ENCODE measurements at regions not wholly inside any gene's neighbourhood (a gene's known extent, or its start where the extent isn't known, plus 50 kb on each side); places are given as distances from the start of the nearest gene placed in this dataset.

DNA sequence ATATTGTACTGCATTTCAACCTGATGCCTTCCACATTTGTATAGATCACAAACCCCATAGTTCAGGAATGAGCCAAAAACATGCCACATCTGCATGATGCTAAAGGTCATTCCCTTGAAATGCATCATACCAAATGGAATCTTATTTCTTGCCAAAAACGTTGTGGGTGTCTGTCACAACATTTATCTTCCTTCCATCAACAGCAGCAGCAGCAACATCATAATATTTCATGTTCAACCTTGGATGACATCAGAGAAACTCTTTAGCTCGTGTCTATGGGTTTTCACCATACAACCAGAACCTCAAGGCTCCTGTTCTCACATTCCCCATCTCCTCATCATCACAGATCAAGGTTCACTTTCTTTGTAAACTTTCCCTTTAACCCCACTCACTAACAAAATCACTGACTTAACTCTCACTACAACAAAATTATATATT, 221.3 kb upstream of the CTAGE1 start:
- H4K20me1 ChIP-seq (ENCODE audit: control insufficient read depth, insufficient read depth, low read depth, low read length), result no peaks in the 10 kb centered on the region
- no peaks in the 10 kb centered on the region for H3K27me3 ChIP-seq (ENCODE audit: control insufficient read depth, low read length)
- TF ChIP-seq, protein P1, sequence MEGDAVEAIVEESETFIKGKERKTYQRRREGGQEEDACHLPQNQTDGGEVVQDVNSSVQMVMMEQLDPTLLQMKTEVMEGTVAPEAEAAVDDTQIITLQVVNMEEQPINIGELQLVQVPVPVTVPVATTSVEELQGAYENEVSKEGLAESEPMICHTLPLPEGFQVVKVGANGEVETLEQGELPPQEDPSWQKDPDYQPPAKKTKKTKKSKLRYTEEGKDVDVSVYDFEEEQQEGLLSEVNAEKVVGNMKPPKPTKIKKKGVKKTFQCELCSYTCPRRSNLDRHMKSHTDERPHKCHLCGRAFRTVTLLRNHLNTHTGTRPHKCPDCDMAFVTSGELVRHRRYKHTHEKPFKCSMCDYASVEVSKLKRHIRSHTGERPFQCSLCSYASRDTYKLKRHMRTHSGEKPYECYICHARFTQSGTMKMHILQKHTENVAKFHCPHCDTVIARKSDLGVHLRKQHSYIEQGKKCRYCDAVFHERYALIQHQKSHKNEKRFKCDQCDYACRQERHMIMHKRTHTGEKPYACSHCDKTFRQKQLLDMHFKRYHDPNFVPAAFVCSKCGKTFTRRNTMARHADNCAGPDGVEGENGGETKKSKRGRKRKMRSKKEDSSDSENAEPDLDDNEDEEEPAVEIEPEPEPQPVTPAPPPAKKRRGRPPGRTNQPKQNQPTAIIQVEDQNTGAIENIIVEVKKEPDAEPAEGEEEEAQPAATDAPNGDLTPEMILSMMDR (IDR thresholded peaks at IDR 0.05; ENCODE audit: low read depth, low read length, poor library complexity, severe bottlenecking), result no peak
- no peak for TF ChIP-seq EZH2phosphoT487 (IDR thresholded peaks at IDR 0.05; ENCODE audit: borderline replicate concordance, low read length)
- no peak overlapping the region for H3K4me3 ChIP-seq (ENCODE audit: low read length)
- no peaks in the 10 kb centered on the region for H3K9me3 ChIP-seq (ENCODE audit: control insufficient read depth, insufficient read depth, low read length)
- H3K36me3 ChIP-seq (ENCODE audit: control insufficient read depth, low read length), result no peaks in the 10 kb centered on the region
- H3F3A ChIP-seq (ENCODE audit: control insufficient read depth, insufficient read depth), result no peaks in the 10 kb centered on the region
- H3K4me2 ChIP-seq (ENCODE audit: low read length), result no peak overlapping the region
- no peaks in the 10 kb centered on the region for H3K79me2 ChIP-seq (ENCODE audit: control insufficient read depth, low read length)
- no peaks in the 10 kb centered on the region for H3K9me2 ChIP-seq (replicated peaks; ENCODE audit: control insufficient read depth, low read length)
- H3K4me1 ChIP-seq (ENCODE audit: control insufficient read depth, low read length), result no peaks in the 10 kb centered on the region
- H3K27ac ChIP-seq (ENCODE audit: low read depth, low read length), result no peak overlapping the region

DNA sequence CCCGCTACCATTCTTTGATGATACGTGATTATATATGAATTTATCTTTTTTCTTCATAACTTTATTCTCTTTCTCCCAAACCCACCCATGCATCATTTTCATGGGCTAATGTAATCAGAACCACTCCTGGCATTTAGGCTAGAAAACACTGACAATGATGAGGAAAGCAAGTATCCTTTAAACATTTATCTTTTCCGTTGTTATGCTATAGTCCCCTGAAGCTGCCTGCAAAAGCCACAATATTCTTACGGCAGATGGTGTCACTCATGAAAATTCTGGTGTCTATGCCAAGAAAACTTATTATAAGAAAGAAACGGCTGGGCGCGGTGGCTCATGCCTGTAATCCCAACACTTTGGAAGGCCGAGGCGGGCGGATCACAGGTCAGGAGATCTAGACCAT, 221.8 kb upstream of the CTAGE1 start:
- Histone ChIP-seq H3K36me3 (ENCODE audit: control insufficient read depth, low read length) (no peaks in the 10 kb centered on the region), H3K9me3 (ENCODE audit: control insufficient read depth, insufficient read depth, low read length) (no peaks in the 10 kb centered on the region), H3K27ac (ENCODE audit: low read depth, low read length) (no peak overlapping the region), H3K4me2 (ENCODE audit: low read length) (no peak overlapping the region), H3K9me2 (replicated peaks; ENCODE audit: control insufficient read depth, low read length) (no peaks in the 10 kb centered on the region), H3K4me3 (ENCODE audit: low read length) (no peak overlapping the region), H4K20me1 (ENCODE audit: control insufficient read depth, insufficient read depth, low read depth, low read length) (no peaks in the 10 kb centered on the region), H3K79me2 (ENCODE audit: control insufficient read depth, low read length) (no peaks in the 10 kb centered on the region), H3F3A (ENCODE audit: control insufficient read depth, insufficient read depth) (no peaks in the 10 kb centered on the region), H3K4me1 (ENCODE audit: control insufficient read depth, low read length) (no peaks in the 10 kb centered on the region), H3K27me3 (ENCODE audit: control insufficient read depth, low read length) (no peaks in the 10 kb centered on the region)
- TF ChIP-seq, protein P1 (IDR thresholded peaks at IDR 0.05; ENCODE audit: low read depth, low read length, poor library complexity, severe bottlenecking), result no peak
- no peak for TF ChIP-seq EZH2phosphoT487 (IDR thresholded peaks at IDR 0.05; ENCODE audit: borderline replicate concordance, low read length)

DNA sequence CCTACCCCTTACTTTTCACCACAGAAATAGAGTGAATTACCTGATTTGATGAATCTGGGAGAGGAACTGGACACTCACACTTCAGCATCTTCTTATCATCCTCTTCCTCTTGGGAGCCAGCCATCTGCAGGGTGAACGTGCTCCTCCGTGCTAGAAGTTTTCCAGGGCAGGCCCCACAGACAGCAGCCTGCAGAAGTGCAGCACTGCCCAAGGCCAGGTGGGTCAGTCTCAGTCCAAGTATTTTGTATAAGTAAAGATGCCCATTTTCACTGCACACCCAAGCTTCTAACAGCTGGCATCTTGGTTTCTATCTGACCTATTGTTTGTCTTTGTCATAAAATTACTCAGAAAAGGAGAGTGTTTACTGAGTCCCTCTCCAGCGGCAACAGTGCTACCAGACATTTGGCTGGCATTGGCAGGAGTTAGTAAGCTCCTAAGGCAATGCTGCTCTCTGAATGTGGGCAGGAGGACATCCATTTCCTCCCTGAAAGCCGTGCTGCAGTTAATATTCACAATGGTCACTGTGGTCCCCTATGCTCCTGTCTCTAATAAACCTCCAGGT, 222.6 kb upstream of the CTAGE1 start:
- Histone ChIP-seq H3K9me3 (ENCODE audit: control insufficient read depth, insufficient read depth, low read length) (no peaks in the 10 kb centered on the region), H3K36me3 (ENCODE audit: control insufficient read depth, low read length) (no peaks in the 10 kb centered on the region), H3F3A (ENCODE audit: control insufficient read depth, insufficient read depth) (no peaks in the 10 kb centered on the region), H3K79me2 (ENCODE audit: control insufficient read depth, low read length) (no peaks in the 10 kb centered on the region), H3K4me2 (ENCODE audit: low read length) (no peak overlapping the region), H3K4me3 (ENCODE audit: low read length) (no peak overlapping the region), H3K4me1 (ENCODE audit: control insufficient read depth, low read length) (no peaks in the 10 kb centered on the region), H3K27me3 (ENCODE audit: control insufficient read depth, low read length) (no peaks in the 10 kb centered on the region), H3K9me2 (replicated peaks; ENCODE audit: control insufficient read depth, low read length) (no peaks in the 10 kb centered on the region), H3K27ac (ENCODE audit: low read depth, low read length) (no peak overlapping the region), H4K20me1 (ENCODE audit: control insufficient read depth, insufficient read depth, low read depth, low read length) (no peaks in the 10 kb centered on the region)
- TF ChIP-seq EZH2phosphoT487 (IDR thresholded peaks at IDR 0.05; ENCODE audit: borderline replicate concordance, low read length), result no peak
- TF ChIP-seq, protein P1 (IDR thresholded peaks at IDR 0.05; ENCODE audit: low read depth, low read length, poor library complexity, severe bottlenecking), result no peak

All from DOHH2 (cell line).